T1000 (cell line): ENCODE measurements at regions not wholly inside any gene's neighbourhood (a gene's known extent, or its start where the extent isn't known, plus 50 kb on each side); places are given as distances from the start of the nearest gene placed in this dataset.

ENCODE experiments used
- DNase-seq: peaks from one replicate; lab custom pipeline; 2025; ENCODE audit warnings: mixed read lengths; lab: John Stamatoyannopoulos, UW

DNA sequence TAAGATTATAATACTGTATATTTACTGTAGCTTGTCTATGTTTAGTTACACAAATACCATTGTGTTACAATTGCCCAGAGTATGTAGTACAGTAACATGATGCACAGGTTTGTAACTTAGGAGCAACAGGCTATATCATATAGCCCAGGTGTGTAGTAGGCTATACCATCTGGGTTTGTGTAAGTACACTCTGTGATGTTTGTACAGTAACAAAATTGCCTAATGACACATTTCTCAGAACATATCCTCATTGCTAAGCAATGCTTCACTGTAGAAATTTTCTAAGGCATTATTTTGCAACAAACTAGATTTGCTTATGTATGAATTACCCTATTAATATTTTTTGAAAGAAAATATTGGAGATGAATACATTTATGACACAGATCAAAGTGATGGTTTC, 1390.9 kb downstream of the C4orf33 start:
- DNase-seq = no peak

DNA sequence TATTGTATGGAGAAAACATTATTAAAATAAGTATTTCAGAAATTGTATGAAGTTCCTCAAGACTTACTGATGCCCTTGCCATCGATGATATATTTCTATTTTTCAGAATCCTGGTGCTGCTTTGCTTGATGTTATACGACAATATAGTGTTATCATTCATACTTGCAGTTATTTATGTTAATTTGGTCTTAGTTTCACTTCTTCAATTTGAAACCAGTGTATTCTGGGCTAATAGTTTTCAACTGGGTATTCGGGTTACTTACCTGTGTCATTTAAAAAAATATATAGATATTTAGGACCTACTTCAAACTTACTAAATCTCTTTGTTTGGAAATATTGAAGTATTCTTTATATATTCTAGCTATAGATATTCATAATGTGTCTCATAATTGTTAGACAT, 1414.7 kb downstream of the C4orf33 start:
- no peak for DNase-seq

GRCh38 chr4:130511776-130512175, 1415.8 kb downstream of the C4orf33 start:
- DNase-seq = no peak

DNA sequence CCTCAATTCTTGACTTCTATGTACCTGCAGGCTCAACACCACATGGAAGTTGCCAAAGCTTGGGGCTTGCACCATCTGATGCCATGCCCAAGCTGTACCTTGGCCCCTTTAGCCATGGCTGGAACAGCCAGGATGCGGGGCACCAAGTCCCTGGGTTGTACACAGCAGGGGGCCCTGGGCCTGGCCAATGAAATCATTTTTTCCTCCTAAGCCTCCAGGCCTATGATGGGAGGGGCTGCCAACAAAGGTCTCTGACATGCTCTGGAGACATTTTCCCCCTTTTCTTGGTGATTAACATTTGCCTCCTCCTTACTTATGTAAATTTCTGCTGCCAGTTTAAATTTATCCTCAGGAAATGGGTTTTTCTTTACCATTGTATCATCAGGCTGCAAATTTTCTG, 1428.1 kb downstream of the C4orf33 start:
- no peak for DNase-seq

GRCh38 chr4:130530505-130530904, 1434.6 kb downstream of the C4orf33 start:
- no peak for DNase-seq

GRCh38 chr4:130534651-130535050, 1438.7 kb downstream of the C4orf33 start:
- no peak for DNase-seq

DNA sequence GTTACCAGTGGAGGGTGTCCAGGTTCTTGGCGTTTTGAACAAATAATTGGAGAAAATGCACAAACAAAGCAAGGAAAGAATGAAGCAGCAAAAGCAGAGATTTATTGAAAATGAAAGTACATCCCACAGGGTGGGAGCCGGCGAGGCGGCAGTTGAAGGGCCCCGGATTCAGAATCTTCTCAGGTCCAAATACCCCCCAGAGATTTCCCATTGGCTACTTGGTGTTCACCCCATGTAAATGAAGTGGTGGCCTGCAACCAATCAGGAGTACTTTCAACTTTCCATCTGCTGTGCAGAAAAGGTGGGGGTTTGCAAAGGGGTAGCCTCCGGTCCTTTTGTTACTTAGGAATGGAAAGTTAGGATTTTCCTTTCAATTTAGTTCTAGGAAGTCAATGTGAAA, 1447.0 kb downstream of the C4orf33 start:
- DNase-seq = no peak

GRCh38 chr4:130545171-130545570, 1449.2 kb downstream of the C4orf33 start:
- no peak for DNase-seq

GRCh38 chr4:130545596-130545995, 1449.6 kb downstream of the C4orf33 start:
- DNase-seq = no peak

DNA sequence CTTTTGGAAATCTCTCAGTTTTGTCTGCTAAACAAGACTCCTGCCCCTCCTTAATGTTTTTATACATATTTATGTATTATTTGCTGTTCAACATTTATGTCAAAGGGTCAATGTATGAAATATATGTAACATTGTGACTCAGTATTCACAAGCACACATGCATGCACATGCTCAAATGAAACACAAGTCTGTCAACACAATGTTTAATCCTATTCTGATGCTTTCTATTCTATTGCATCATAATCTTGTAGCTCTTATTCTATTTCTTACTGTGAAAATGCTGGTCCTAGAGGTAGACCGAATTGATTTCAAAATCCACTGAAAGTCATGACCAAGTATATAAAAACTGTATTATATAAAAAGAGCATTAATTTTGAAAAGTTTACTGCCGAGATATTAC, 1463.3 kb downstream of the C4orf33 start:
- no peak for DNase-seq

DNA sequence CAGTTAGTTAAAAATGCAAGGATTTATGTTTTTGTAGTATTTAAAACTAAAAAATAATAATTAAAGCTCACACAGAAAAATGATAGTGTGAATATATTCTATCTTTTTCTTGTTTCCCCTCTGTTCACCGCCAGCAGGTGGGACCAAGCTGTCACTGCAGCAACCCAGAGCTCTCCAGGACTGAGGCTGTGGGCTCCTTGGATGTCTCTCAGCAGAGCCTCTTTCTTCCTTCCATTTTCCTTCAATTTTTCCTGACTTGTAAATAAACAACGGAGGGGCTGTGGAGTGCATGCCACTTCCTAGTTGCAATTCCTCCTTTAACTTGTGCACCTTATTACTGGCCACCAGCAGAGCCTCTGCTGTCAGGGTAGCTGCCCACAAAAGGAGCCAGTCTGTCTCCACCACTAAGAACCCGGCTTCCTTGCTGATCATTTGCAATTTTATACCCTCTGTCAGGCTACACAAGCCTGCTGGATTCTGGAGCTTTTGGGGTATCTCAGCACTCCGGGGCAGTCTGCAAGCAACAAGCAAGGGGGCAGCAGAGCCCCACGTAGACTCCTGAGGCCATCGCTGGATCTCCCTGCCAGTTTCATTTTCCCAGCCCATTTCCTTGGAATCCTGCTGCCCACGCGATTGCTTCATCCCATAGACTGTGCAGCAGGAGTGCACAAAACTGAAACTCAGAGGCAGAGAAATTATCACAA, 1467.4 kb downstream of the C4orf33 start:
- DNase-seq = peak; percentile 22

DNA sequence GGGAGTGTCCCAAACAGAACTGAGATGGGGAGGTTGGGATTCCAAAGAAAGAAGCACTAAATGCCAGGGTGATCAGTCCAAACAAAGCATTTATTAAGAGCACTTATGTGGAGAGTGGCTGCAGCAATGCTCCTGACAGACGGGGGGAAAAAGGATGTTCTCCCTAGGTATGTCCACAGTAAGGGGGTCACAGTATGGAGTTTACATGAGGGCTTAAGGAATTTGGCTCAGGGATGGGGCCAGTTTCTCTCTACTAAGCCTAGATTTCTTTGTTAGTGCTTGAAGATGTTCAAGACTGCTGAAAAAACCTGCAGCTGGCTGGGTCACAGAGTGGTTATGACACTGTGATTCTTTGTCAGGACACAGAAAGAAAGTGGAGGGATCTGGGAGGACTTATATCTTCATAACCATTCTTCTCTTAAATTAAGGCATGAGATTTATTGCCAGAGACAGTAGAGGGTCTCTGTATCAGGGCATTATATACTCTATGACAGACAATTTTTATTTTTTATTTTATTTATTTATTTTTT, 1468.0 kb downstream of the C4orf33 start:
- DNase-seq = peak; percentile 22

- no peak for DNase-seq
Measured at GRCh38 chr4:130568746-130569145, 1472.8 kb downstream of the C4orf33 start.

DNA sequence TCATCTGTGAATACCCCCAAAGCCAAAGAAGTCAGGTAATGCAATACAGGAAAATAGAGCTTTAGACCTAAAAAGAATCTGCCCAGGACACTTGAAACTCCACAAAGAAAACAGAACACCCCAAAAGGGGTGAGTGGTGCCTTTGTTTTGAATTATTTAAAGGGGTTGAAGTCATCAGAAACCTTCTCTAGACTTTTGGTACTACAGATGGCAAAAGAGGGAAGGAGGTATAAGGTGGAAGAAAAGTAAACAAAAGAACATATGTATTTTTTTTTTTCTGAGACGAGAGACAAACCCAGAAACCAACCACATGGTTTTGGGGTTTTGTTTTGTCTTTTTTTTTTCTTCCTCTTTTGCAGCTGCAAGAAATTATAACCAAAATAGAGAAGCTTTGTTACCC, 1477.8 kb downstream of the C4orf33 start:
- no peak for DNase-seq

GRCh38 chr4:130574215-130574614, 1478.3 kb downstream of the C4orf33 start:
- DNase-seq = no peak

DNA sequence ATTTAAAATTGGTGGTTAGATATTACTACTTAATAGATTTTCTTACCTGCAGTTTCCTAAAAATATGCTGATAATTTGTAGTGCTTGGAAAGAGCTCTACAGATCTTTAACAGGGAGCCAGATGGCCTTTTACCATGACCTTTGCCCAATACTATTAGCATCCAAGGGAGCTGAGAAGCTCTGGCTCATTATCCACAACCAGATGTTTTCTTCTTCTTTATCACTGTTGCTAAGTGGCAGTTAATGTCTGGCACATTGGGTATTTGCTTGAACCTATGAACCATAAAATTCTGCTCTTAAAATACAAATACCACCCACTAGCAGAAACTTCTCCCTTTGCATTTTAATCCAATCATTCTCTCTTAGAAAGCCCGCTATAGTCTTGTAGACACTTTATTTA, 1480.3 kb downstream of the C4orf33 start:
- DNase-seq = no peak

DNA sequence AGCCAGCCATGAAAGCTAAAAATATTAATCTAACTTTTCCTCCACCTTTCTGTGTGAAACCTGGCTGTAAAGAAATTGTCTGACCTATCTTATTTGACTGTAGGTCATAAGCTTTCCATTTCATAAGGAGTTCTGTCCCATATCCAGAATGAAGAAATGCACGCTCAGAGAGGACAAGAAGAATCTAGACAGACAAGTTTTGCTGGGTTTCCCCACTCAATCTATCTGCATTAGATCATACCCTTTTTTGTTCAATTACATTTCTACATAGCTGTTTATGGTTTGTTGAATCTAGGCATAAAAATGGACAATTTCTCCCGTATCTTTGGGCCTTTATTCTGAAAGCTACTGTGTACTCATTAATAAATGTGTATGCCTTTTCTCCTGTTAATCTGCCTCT, 1495.1 kb downstream of the C4orf33 start:
- no peak for DNase-seq

DNA sequence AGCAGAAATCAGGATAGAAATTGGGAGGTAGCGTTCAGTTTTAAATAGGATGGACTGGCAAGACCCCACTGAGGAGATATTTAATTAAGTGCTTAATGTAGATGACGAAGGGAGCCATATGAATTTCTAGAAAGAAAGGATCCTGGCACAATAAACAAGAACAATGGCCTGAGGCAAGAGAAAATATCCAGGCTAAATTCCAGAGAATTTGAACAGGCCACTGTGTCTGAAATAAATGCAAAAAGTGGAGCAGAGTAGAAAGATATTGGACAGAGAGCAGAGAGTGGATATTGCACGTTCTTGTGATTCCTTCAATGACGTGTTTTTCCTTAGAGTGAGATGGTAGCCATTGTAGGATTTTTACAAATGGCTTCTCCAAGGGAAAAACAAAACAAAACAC, 1504.8 kb downstream of the C4orf33 start:
- DNase-seq = no peak

GRCh38 chr4:130603043-130603442, 1507.1 kb downstream of the C4orf33 start:
- DNase-seq = no peak

- no peak for DNase-seq
Measured at GRCh38 chr4:130608121-130608520, 1512.2 kb downstream of the C4orf33 start.

GRCh38 chr4:130628531-130628930, 1532.6 kb downstream of the C4orf33 start:
- no peak for DNase-seq

DNA sequence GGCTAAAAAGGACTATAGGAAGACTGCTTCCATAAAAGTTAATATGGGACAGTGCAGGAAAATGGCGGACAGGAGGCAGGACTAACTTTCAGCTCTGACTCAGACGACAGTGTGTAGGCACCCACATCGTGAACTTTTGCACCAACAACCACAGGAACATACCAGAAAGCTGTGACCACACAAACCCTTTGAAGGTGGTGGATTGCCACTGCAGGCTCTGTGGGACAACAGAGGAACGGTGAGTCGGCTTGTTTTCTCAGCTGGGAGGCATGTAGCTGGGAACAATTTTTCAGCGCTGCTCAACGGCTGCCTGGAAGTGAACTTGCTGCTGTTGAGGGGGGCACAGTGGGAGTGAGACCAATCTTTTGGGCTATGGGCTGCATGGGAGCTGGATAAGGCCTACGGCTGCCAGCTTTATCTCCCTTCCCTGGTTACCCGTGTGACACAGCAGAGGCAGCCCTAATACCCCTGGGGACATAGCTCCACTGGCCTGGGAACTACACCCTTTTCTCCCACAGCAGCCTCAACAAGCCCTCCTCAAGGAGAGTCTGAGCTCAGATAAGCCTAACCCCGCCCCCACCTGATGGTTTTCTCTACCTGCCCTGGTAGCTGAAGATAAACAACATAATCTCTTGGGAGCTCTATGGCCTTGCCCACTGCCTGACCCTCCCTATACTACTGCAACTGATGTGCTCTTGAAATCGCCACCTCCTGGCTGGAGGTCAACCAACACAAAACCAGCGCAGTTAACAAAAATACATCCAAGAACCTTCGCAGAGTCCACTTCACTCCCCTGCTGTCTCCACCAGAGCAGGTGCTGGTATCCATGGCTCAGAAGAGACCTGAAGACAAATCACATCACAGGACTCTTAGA, 1537.0 kb downstream of the C4orf33 start:
- no peak for DNase-seq

- DNase-seq = no peak
Measured at GRCh38 chr4:130636486-130636885, 1540.5 kb downstream of the C4orf33 start.
